Activated CD4-positive, CD25-positive, alpha-beta regulatory T cell treated with anti-CD3 and anti-CD28 coated beads, Interleukin-2, amount 50 U/mL, for 72 hours (primary cell): ENCODE measurements at regions not wholly inside any gene's neighbourhood (a gene's known extent, or its start where the extent isn't known, plus 50 kb on each side); places are given as distances from the start of the nearest gene placed in this dataset.
"Not testable (repeated sequence)": the region's sequence is repeated elsewhere in the genome, so short reads cannot be mapped to it uniquely, and the experiment has no call there.

ENCODE experiments used
- DNase-seq: peaks from one replicate; pipeline ENCODE4 v3.0.0; 2021

DNA sequence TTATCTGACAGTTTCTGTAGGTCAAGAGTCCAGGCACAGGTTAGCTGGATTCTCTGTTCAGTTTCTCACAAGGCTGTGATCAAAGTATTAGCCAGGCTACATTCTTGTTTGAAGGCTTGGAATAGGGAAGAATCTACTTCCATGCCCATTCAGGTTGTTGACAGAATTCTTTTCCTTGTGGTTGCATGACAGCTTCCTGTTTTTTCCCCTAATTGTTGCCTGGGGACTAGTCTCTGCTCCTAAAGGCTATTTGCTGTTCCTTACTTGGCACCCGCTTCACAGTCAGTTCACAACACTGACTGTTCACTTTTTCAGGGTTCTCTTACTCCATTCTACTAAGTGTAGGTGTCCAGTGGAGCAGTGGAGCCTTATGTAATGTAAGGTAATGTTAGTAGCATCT is 115.4 kb upstream of the GBE1 start:
- DNase-seq, result no peak

DNA sequence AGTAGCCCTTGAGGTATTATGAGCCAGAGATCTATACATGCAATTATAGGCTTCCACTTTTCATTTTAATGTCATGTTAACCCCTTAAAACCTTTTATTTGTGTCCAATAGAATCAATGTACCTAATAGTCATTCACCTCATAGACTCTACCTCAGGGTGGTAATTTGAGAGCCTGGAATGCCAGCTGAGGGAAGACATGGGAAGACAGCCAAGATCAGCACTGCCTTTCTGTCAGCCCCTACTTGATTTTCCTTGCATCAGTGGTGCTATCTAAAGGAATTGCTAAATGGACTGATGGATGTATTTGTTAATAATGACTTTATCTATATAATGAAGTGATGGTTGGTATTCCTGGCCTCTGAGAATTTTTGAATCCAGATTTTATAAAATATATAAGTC is 113.3 kb upstream of the GBE1 start:
- DNase-seq, result no peak

DNA sequence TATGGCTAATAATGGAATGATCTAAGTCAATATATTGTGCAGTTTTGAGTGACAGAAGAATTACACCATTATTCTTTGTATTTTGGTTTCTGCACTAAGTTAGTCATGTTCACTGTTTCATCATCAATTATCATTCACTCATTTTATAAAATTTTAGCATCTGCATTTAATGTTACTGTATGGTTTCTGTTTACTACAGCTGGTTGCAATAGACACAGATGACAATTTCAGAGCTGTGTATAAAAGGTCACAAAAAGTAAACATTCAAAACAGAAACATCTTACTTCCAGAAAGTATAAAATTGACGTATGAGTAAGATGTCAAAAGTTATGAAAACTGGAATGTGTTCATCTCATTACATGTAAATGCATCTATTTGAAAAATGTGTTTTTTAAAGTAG is 111.1 kb upstream of the GBE1 start:
- no peak for DNase-seq

DNA sequence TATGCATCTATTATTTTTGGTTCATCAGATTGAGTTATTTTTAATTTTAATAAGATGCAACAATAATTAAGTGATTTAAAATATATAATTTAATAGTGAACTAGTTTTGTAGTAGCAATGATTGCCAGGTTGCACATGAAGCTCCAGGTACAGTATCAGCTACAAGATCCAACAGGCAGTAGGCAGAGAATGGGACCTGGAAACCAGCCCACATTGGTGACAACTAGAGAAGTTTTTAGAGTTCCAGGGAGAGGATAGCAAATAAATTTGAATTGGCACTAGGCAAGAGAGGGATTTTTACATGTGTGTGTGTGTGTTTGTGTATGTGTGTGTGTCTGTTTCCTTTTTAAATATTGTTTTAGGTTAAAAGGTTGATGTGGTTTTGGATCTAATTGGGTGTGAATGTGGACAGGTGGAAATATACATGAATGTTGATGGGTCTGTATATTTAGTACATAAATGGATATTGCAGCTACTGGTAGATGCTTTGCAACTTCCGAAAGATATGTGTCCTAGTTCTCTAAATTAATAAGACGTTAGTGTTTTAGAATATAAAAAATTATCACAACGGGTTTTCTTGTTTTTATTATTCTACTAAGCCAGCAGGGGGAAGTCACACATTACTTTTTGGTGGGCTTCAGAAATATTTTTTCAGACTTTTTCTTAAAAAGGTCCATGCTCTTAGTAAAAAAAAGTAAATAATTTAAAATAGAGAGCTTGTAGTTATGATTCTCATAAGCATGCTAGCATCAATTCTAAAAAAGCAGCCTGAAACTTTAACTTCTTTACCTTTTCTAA is 110.1 kb upstream of the GBE1 start:
- DNase-seq, result no peak

DNA sequence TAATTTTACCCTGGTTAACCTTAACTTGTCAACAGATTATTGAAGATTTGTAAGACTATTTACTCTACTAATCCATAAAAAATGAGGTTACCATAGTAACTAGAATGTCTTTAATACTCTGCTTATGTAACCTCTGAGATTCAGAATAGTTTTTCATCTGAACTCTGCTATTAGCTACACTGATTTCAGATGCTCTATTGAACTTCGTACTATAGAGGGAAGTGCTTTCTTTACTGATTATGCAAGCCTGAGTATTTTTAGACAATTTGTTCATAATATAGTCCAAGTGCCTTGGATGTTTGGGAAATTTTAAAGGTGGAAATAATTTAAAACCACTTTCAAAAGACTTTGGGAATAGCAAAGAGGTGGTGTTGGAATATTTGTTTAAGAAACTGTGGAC is 107.9 kb upstream of the GBE1 start:
- DNase-seq, result no peak

- no peak for DNase-seq
Measured at GRCh38 chr3:81868597-81868996, 107.2 kb upstream of the GBE1 start.

- no peak for DNase-seq
Measured at GRCh38 chr3:81867875-81868274, 106.4 kb upstream of the GBE1 start.

- DNase-seq, result not testable (repeated sequence)
Measured at GRCh38 chr3:81865164-81865563, 103.7 kb upstream of the GBE1 start.

DNA sequence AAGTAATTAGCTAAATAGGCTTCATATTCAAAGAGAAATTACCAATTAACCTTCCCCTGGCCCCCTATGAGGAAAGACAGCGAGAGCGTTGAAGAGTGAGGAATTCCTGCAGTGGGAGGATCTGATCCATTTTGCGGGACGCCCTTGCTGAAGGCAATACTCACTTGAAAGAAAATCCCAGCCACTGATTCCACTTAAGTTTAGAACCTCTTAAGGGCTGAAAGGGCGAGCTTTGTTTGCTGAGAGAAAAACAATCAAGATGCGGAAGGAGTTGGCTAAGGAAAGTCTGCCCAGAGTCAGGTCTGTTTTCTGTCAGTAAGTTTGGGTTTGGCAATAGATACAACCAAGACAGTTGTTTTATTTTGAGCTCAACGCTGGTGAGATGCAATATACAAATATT is 102.8 kb upstream of the GBE1 start:
- DNase-seq, result no peak

DNA sequence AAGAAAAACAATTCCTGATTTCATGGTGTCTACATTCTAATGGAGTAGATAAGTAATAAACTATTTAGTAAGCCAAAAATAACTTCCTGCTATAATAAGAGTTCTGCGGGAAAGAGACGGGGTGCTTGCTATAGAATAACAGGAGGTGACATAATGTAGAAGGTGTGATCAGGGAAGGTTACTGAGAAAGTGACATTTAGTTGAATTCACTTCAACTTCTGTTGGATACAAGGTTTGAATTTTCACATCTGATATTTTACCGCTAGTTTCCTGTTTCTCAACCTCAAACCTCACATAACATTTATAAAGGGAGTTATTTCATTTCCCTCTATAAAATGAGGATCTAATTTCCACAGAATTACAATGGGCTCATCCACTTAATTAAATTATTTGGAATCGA is 102.3 kb upstream of the GBE1 start:
- DNase-seq, result no peak

GRCh38 chr3:81861593-81861992 is 100.1 kb upstream of the GBE1 start:
- no peak for DNase-seq

DNA sequence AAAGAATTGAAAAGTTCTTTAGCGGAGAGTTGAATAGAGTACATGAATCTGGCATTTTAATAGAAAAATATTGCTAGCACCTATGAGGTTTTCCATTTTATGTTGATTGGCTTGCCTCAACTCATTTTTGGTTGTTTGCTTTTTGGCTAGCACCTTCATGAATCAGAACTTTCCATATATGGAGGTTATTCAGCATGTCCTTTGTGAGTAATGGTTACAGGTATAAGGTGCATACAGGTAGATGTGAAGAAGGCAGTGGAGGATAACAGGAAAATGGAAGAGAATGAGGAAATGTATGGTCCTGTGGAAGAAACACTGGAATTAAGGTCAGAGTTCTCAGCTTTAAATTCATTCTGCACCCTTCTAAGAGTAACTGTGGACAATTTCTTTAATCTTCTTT is 98.1 kb upstream of the GBE1 start:
- no peak for DNase-seq

GRCh38 chr3:81853431-81853830 is 92.0 kb upstream of the GBE1 start:
- no peak for DNase-seq

- no peak for DNase-seq
Measured at GRCh38 chr3:81851176-81851575, 89.7 kb upstream of the GBE1 start.

DNA sequence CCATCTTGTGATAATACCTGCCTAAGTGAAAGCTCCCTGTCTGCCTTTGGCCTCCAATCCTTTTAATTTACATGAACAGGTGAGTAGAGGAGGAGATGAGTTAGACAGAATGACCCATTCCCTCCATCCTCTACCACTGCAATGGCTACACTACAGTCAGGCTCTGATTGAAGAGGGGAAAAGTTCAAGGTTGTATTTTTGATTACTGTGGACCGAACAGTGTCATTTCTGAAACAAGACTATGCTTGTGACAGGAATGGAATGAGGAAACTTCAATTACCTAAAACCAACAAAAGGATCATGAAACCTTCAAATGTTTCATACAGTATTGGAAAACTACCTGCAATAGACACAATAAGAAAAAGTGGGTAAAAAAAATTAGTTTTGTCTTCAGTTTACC is 85.5 kb upstream of the GBE1 start:
- no peak for DNase-seq

GRCh38 chr3:81841540-81841939 is 80.1 kb upstream of the GBE1 start:
- no peak for DNase-seq

- no peak for DNase-seq
Measured at GRCh38 chr3:81839504-81840094, 78.2 kb upstream of the GBE1 start.

DNA sequence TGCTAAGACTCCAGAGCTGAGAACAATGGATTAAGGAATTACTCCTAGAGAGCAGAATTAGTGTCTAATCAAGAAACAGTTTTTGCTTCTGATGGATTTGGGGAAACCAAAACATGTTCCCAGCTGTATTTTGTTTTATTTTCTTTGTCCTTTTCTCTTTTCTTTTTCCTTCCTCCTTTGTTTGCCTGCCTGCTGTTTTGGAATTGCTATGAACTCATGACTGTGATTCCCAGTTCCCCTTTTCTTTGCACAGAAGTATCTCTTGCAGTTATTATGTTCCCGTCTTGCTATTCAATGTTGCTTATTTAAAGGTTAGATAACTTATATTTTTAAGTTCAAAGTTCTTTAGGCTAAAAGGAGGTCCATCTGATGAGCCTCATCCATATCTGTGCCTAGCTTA is 77.0 kb upstream of the GBE1 start:
- DNase-seq, result no peak

- no peak for DNase-seq
Measured at GRCh38 chr3:81837071-81837593, 75.7 kb upstream of the GBE1 start.

- no peak for DNase-seq
Measured at GRCh38 chr3:81829937-81830336, 68.5 kb upstream of the GBE1 start.

GRCh38 chr3:81829272-81829671 is 67.8 kb upstream of the GBE1 start:
- not testable (repeated sequence) for DNase-seq

DNA sequence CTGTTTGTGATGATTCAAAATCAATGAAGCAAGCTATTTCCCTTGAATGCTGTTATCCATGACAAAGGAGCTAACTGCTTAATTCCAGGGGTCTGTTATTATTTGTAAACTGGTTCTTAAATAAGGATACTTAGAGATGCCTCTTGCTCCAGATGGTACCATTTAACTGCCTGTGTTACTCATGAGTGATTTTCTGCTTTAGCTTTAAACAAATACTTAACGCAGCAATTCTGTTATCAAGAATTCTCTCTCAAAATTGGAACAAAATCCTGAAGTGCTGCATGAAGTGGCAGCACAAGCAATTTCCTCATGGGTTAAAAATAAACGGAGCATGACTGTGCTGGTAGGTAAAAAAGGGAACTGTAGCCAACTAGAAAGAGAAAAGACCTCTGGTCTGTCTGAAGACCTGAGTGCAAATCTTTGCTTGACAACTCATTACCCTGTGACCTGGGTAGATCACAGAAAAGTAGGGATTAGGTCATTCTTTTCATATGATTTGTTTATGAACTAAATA is 62.5 kb upstream of the GBE1 start:
- DNase-seq, result no peak

- DNase-seq, result no peak
Measured at GRCh38 chr3:81823086-81823485, 61.6 kb upstream of the GBE1 start.

DNA sequence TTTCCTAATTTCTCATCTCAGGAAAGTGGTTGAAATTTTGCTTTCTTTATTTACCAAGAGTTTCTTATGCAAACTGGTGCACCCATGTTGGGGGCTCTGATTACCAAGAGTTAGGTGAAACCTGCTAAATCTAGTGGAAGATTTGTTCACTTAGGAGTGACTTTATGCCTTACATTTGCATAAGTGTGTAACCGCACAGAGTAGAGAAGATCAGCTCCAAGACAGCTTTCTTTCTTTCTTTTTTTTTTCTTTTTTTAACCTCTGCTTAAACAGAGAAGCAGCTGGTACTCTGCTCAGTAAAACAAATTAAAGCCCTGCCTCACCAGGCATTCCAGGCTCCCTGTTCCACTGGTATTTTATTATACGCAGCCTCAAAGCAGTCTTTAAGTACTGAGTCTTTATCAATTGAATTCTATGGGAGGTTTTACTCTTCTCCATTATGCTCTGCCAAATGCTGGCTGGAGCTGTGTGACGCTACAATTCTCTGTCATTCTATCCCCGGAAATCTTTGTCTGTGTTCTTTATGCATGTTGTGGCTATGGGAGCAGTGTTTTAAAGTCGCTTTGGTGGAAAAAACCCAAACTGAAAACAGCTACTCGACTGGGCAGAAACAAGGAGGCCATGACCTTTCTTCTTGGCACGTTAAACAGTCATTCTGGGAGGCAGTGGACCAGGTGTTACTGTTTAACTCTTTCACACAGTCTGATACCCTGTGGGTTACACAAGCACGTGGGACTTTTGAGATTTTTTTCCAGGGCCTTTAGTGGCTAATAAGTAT is 55.2 kb upstream of the GBE1 start:
- no peak for DNase-seq
